ENCODE measurements at regions not wholly inside any gene's neighbourhood (a gene's known extent, or its start where the extent isn't known, plus 50 kb on each side); places are given as distances from the start of the nearest gene placed in this dataset.

- H3K79me2 ChIP-seq (ENCODE audit: insufficient read depth), result no peaks in the 10 kb centered on the region
- no peak for TF ChIP-seq RCOR1 (IDR thresholded peaks at IDR 0.05; ENCODE audit: low read length)
- no peak for TF ChIP-seq NRF1 (IDR thresholded peaks at IDR 0.05; ENCODE audit: low read depth, low read length)
- TF ChIP-seq YY1 (IDR thresholded peaks at IDR 0.05; ENCODE audit: low read depth), result no peak
- TF ChIP-seq TEAD4 (IDR thresholded peaks at IDR 0.05; ENCODE audit: borderline replicate concordance, insufficient read depth), result no peak
- no peak for TF ChIP-seq SIN3A (IDR thresholded peaks at IDR 0.05; ENCODE audit: borderline replicate concordance, low read depth, low read length)
- no peak for TF ChIP-seq SMC3 (IDR thresholded peaks at IDR 0.05; ENCODE audit: low read depth, low read length)
- TF ChIP-seq RAD21 (IDR thresholded peaks at IDR 0.05; ENCODE audit: low read length), result no peak
- no peak for TF ChIP-seq CHD2 (IDR thresholded peaks at IDR 0.05; ENCODE audit: low read length, partially characterized antibody)
- no peak for TF ChIP-seq TCF12 (IDR thresholded peaks at IDR 0.05)
- TF ChIP-seq JUND (IDR thresholded peaks at IDR 0.05), result no peak
- no peak for TF ChIP-seq FOSL2 (IDR thresholded peaks at IDR 0.05; ENCODE audit: borderline replicate concordance, low read depth)
- no peak for TF ChIP-seq REST (IDR thresholded peaks at IDR 0.05; ENCODE audit: low read depth, low read length)
- no peak for TF ChIP-seq NFIC (IDR thresholded peaks at IDR 0.05; ENCODE audit: borderline replicate concordance)
- no peak for TF ChIP-seq ZBTB33 (IDR thresholded peaks at IDR 0.05; ENCODE audit: borderline replicate concordance, low read depth)
- H3K9ac ChIP-seq, result no peak overlapping the region
- no peak for DNase-seq
- no peak overlapping the region for H3K4me3 ChIP-seq (ENCODE audit: low read depth in 2 of 2, low read length in 1 of 2)
- WGBS (ENCODE audit: low lambda C conversion rate), result 86% methylated on average over 11 of the region's 11 CpGs
- no peak overlapping the region for H3K4me2 ChIP-seq
- no peaks in the 10 kb centered on the region for H3K36me3 ChIP-seq (replicated peaks in 1 of 2; ENCODE audit: control insufficient read depth in 1 of 2, insufficient read depth in 2 of 2, low read length in 1 of 2)
- H2AFZ ChIP-seq (ENCODE audit: low read depth), result no peak overlapping the region
- H3F3A ChIP-seq (replicated peaks; ENCODE audit: insufficient read depth), result peaks cover 27% of the 10 kb centered on the region
- H3K27me3 ChIP-seq (ENCODE audit: insufficient read depth), result no peaks in the 10 kb centered on the region
- ChIA-PET CTCF (no interaction called here), POLR2A (no interaction called here)
- no peaks in the 10 kb centered on the region for H3K9me2 ChIP-seq
- no peak overlapping the region for H3K27ac ChIP-seq (ENCODE audit: low read depth in 2 of 2, low read length in 1 of 2)
- no peaks in the 10 kb centered on the region for H4K20me1 ChIP-seq (ENCODE audit: insufficient read depth)
- peaks cover 19 to 21% of the 10 kb centered on the region in 2 experiments; a peak in 3 of 4 replicates for H3K4me1 ChIP-seq (ENCODE audit: control insufficient read depth in 1 of 2, insufficient read depth in 2 of 2, low read depth in 1 of 2, low read length in 1 of 2)
- H3K9me3 ChIP-seq, result no peaks in the 10 kb centered on the region
Measured at GRCh38 chr5:72604111-72604797, 97.0 kb upstream of the ZNF366 start.
